ENCODE measurements at regions not wholly inside any gene's neighbourhood (a gene's known extent, or its start where the extent isn't known, plus 50 kb on each side); places are given as distances from the start of the nearest gene placed in this dataset.

GRCh38 chr3:117708601-117709000, 999.0 kb downstream of the TUSC7 start:
- DNase-seq (ENCODE audit: low read depth in 2 of 2): no peak

GRCh38 chr3:117709108-117709507, 999.5 kb downstream of the TUSC7 start:
- DNase-seq (ENCODE audit: low read depth in 2 of 2): no peak

GRCh38 chr3:117710501-117710900, 1000.9 kb downstream of the TUSC7 start:
- no peak for DNase-seq (ENCODE audit: low read depth in 2 of 2)

- DNase-seq (ENCODE audit: low read depth in 2 of 2): no peak
These were observed 1009.8 kb downstream of the TUSC7 start for GRCh38 chr3:117719316-117719926.

- no peak for DNase-seq (ENCODE audit: low read depth in 2 of 2)
These were observed 1012.3 kb downstream of the TUSC7 start for GRCh38 chr3:117721866-117722265.

- DNase-seq (ENCODE audit: low read depth in 2 of 2): no peak
These were observed 1013.3 kb downstream of the TUSC7 start for GRCh38 chr3:117722856-117723255.

GRCh38 chr3:117723825-117724224, 1014.2 kb downstream of the TUSC7 start:
- DNase-seq (ENCODE audit: low read depth in 2 of 2): no peak

- DNase-seq (ENCODE audit: low read depth in 2 of 2): no peak
These were observed 1015.7 kb downstream of the TUSC7 start for GRCh38 chr3:117725314-117725713.

GRCh38 chr3:117726776-117727175, 1017.2 kb downstream of the TUSC7 start:
- DNase-seq (ENCODE audit: low read depth in 2 of 2): no peak

GRCh38 chr3:117728226-117728625, 1018.6 kb downstream of the TUSC7 start:
- DNase-seq (ENCODE audit: low read depth in 2 of 2): no peak

- no peak for DNase-seq (ENCODE audit: low read depth in 2 of 2)
These were observed 1024.9 kb downstream of the TUSC7 start for GRCh38 chr3:117734496-117734895.

GRCh38 chr3:117735481-117736101, 1026.0 kb downstream of the TUSC7 start:
- no peak for DNase-seq (ENCODE audit: low read depth in 2 of 2)

- no peak for DNase-seq (ENCODE audit: low read depth in 2 of 2)
These were observed 1027.3 kb downstream of the TUSC7 start for GRCh38 chr3:117736846-117737245.

GRCh38 chr3:117743993-117744392, 1034.4 kb downstream of the TUSC7 start:
- no peak for DNase-seq (ENCODE audit: low read depth in 2 of 2)

GRCh38 chr3:117744935-117745334, 1035.4 kb downstream of the TUSC7 start:
- DNase-seq (ENCODE audit: low read depth in 2 of 2): no peak

- no peak for DNase-seq (ENCODE audit: low read depth in 2 of 2)
These were observed 1035.9 kb downstream of the TUSC7 start for GRCh38 chr3:117745516-117745915.

GRCh38 chr3:117746066-117746465, 1036.5 kb downstream of the TUSC7 start:
- no peak for DNase-seq (ENCODE audit: low read depth in 2 of 2)

- no peak for DNase-seq (ENCODE audit: low read depth in 2 of 2)
These were observed 1038.6 kb downstream of the TUSC7 start for GRCh38 chr3:117748131-117748530.

GRCh38 chr3:117750674-117751269, 1041.2 kb downstream of the TUSC7 start:
- no peak for DNase-seq (ENCODE audit: low read depth in 2 of 2)

GRCh38 chr3:117751651-117752050, 1042.1 kb downstream of the TUSC7 start:
- no peak for DNase-seq (ENCODE audit: low read depth in 2 of 2)

- no peak for DNase-seq (ENCODE audit: low read depth in 2 of 2)
These were observed 1043.6 kb downstream of the TUSC7 start for GRCh38 chr3:117752984-117753717.

GRCh38 chr3:117754058-117754457, 1044.5 kb downstream of the TUSC7 start:
- DNase-seq (ENCODE audit: low read depth in 2 of 2): no peak

GRCh38 chr3:117754841-117755240, 1045.3 kb downstream of the TUSC7 start:
- no peak for DNase-seq (ENCODE audit: low read depth in 2 of 2)
